ENCODE measurements at regions not wholly inside any gene's neighbourhood (a gene's known extent, or its start where the extent isn't known, plus 50 kb on each side); places are given as distances from the start of the nearest gene placed in this dataset.

DNA sequence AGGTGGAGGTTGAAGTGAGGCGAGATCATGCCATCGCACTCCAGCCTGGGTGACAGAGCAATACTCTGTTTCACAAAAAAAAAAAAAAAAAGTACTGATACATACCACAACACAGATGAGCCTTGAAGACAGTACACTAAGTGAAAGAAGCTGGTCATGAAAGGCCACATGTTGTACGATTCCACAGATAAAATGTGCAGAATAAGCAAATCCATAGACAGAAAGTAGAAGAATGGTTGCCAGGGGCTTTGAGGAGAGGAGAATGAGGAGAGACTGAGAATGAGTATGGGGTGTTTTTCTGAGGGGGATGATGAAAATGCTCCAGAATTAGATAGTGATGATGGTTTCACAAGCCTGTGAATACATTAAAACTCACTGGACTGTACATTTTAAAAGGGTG lies 155.6 kb upstream of the PSMD7 start:
- Histone ChIP-seq H3K36me3 (ENCODE audit: control insufficient read depth in 1 of 2, insufficient read depth in 2 of 2, low read length in 2 of 2) (no peaks in the 10 kb centered on the region), H3K4me2 (ENCODE audit: low read length) (no peak overlapping the region), H3K4me1 (ENCODE audit: control insufficient read depth in 1 of 2, insufficient read depth in 2 of 2, low read length in 2 of 2) (no peaks in the 10 kb centered on the region), H3K9ac (ENCODE audit: low read length) (no peak overlapping the region), H2AFZ (ENCODE audit: low read depth, low read length, poor library complexity, severe bottlenecking) (no peak overlapping the region), H3K9me2 (ENCODE audit: insufficient read depth) (no peaks in the 10 kb centered on the region), H4K20me1 (ENCODE audit: insufficient read depth) (no peaks in the 10 kb centered on the region), H3K4me3 (replicated peaks in 1 of 2; ENCODE audit: low read depth in 1 of 2, low read length in 2 of 2) (no peak overlapping the region), H3K27ac (ENCODE audit: low read depth, low read length) (no peak overlapping the region), H3K79me2 (ENCODE audit: insufficient read depth, low read length) (no peaks in the 10 kb centered on the region), H3K27me3 (ENCODE audit: insufficient read depth, low read length) (peaks cover 15% of the 10 kb centered on the region; the same call in 1 of the 2 replicates), H3K9me3 (ENCODE audit: control insufficient read depth in 1 of 2, insufficient read depth in 1 of 2, low read depth in 1 of 2, low read length in 2 of 2) (no peaks in the 10 kb centered on the region)
- BruUV-seq (replicated peaks): no TSS peak
- ATAC-seq (no peak), DNase-seq (ENCODE audit: low read depth, low spot score) (no peak)
- intact Hi-C loops (cut with micrococcal nuclease): no loop called here
- TF ChIP-seq FOSL1 (IDR thresholded peaks at IDR 0.05; ENCODE audit: low read depth): no peak
- POLR2A ChIA-PET: no interaction called here
- RAD21 ChIA-PET (ENCODE audit: low non-redundant PET in 1 of 2, low total read pairs in 2 of 2, uncharacterized antibody in 2 of 2, unreplicated experiment in 2 of 2): no interaction called here
- CTCF ChIA-PET: no interaction called here

DNA sequence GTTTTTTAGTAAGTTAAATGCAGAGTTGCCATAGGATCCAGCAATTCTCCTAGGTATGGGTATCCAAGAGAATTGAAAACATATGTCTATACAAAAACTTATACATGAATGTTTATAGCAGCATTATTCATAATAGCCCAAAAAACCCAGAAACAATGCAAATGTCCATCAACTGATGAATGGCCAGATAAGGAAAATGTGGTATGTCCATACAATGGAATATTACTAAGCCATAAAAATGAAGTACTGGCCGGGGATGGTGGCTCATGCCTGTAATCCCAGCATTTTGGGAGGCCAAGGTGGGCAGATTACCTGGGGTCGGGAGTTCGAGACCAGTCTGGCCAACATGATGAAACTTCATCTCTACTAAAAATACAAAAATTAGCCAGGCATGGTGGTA lies 156.1 kb upstream of the PSMD7 start:
- Histone ChIP-seq H3K9me3 (ENCODE audit: control insufficient read depth in 1 of 2, insufficient read depth in 1 of 2, low read depth in 1 of 2, low read length in 2 of 2) (no peaks in the 10 kb centered on the region), H3K4me2 (ENCODE audit: low read length) (no peak overlapping the region), H3K27ac (ENCODE audit: low read depth, low read length) (no peak overlapping the region), H3K79me2 (ENCODE audit: insufficient read depth, low read length) (no peaks in the 10 kb centered on the region), H3K27me3 (ENCODE audit: insufficient read depth, low read length) (peaks cover 15% of the 10 kb centered on the region; the same call in 1 of the 2 replicates), H4K20me1 (ENCODE audit: insufficient read depth) (no peaks in the 10 kb centered on the region), H3K9me2 (ENCODE audit: insufficient read depth) (no peaks in the 10 kb centered on the region), H2AFZ (ENCODE audit: low read depth, low read length, poor library complexity, severe bottlenecking) (no peak overlapping the region), H3K4me3 (replicated peaks in 1 of 2; ENCODE audit: low read depth in 1 of 2, low read length in 2 of 2) (no peak overlapping the region), H3K9ac (ENCODE audit: low read length) (no peak overlapping the region), H3K36me3 (ENCODE audit: control insufficient read depth in 1 of 2, insufficient read depth in 2 of 2, low read length in 2 of 2) (no peaks in the 10 kb centered on the region), H3K4me1 (ENCODE audit: control insufficient read depth in 1 of 2, insufficient read depth in 2 of 2, low read length in 2 of 2) (no peaks in the 10 kb centered on the region)
- TF ChIP-seq RAD21 (IDR thresholded peaks at IDR 0.05; ENCODE audit: low read depth): no peak
- no peak for TF ChIP-seq EZH2phosphoT487 (IDR thresholded peaks at IDR 0.05; ENCODE audit: borderline replicate concordance)
- TF ChIP-seq, protein P1, sequence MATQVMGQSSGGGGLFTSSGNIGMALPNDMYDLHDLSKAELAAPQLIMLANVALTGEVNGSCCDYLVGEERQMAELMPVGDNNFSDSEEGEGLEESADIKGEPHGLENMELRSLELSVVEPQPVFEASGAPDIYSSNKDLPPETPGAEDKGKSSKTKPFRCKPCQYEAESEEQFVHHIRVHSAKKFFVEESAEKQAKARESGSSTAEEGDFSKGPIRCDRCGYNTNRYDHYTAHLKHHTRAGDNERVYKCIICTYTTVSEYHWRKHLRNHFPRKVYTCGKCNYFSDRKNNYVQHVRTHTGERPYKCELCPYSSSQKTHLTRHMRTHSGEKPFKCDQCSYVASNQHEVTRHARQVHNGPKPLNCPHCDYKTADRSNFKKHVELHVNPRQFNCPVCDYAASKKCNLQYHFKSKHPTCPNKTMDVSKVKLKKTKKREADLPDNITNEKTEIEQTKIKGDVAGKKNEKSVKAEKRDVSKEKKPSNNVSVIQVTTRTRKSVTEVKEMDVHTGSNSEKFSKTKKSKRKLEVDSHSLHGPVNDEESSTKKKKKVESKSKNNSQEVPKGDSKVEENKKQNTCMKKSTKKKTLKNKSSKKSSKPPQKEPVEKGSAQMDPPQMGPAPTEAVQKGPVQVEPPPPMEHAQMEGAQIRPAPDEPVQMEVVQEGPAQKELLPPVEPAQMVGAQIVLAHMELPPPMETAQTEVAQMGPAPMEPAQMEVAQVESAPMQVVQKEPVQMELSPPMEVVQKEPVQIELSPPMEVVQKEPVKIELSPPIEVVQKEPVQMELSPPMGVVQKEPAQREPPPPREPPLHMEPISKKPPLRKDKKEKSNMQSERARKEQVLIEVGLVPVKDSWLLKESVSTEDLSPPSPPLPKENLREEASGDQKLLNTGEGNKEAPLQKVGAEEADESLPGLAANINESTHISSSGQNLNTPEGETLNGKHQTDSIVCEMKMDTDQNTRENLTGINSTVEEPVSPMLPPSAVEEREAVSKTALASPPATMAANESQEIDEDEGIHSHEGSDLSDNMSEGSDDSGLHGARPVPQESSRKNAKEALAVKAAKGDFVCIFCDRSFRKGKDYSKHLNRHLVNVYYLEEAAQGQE (IDR thresholded peaks at IDR 0.05; ENCODE audit: low read depth): no peak
- TF ChIP-seq YY1 (IDR thresholded peaks at IDR 0.05; ENCODE audit: extremely low read depth, insufficient replicate concordance, low read depth, low read length): no peak
- TF ChIP-seq, protein P2, sequence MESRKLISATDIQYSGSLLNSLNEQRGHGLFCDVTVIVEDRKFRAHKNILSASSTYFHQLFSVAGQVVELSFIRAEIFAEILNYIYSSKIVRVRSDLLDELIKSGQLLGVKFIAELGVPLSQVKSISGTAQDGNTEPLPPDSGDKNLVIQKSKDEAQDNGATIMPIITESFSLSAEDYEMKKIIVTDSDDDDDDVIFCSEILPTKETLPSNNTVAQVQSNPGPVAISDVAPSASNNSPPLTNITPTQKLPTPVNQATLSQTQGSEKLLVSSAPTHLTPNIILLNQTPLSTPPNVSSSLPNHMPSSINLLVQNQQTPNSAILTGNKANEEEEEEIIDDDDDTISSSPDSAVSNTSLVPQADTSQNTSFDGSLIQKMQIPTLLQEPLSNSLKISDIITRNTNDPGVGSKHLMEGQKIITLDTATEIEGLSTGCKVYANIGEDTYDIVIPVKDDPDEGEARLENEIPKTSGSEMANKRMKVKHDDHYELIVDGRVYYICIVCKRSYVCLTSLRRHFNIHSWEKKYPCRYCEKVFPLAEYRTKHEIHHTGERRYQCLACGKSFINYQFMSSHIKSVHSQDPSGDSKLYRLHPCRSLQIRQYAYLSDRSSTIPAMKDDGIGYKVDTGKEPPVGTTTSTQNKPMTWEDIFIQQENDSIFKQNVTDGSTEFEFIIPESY (IDR thresholded peaks at IDR 0.05; ENCODE audit: extremely low read depth, insufficient replicate concordance, low read length): no peak
- no peak for TF ChIP-seq JUND (IDR thresholded peaks at IDR 0.05)
- TF ChIP-seq, protein P3, sequence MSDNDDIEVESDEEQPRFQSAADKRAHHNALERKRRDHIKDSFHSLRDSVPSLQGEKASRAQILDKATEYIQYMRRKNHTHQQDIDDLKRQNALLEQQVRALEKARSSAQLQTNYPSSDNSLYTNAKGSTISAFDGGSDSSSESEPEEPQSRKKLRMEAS (IDR thresholded peaks at IDR 0.05): no peak
- TF ChIP-seq ELF1 (IDR thresholded peaks at IDR 0.05; ENCODE audit: borderline replicate concordance, low read depth): no peak
- TF ChIP-seq ZFX (IDR thresholded peaks at IDR 0.05): no peak
- no peak for TF ChIP-seq TCF7L2 (IDR thresholded peaks at IDR 0.05; ENCODE audit: borderline replicate concordance, extremely low read depth, insufficient read depth, insufficient read length)
- ChIA-PET POLR2A (no interaction called here), CTCF (no interaction called here), RAD21 (ENCODE audit: low non-redundant PET in 1 of 2, low total read pairs in 2 of 2, uncharacterized antibody in 2 of 2, unreplicated experiment in 2 of 2) (no interaction called here)
- intact Hi-C loops (cut with micrococcal nuclease): no loop called here
- DNase-seq (ENCODE audit: low read depth, low spot score) (no peak), ATAC-seq (no peak)
- no TSS peak for BruUV-seq (replicated peaks)
